ENCODE measurements at regions not wholly inside any gene's neighbourhood (a gene's known extent, or its start where the extent isn't known, plus 50 kb on each side); places are given as distances from the start of the nearest gene placed in this dataset.

- TF ChIP-seq, protein P1, sequence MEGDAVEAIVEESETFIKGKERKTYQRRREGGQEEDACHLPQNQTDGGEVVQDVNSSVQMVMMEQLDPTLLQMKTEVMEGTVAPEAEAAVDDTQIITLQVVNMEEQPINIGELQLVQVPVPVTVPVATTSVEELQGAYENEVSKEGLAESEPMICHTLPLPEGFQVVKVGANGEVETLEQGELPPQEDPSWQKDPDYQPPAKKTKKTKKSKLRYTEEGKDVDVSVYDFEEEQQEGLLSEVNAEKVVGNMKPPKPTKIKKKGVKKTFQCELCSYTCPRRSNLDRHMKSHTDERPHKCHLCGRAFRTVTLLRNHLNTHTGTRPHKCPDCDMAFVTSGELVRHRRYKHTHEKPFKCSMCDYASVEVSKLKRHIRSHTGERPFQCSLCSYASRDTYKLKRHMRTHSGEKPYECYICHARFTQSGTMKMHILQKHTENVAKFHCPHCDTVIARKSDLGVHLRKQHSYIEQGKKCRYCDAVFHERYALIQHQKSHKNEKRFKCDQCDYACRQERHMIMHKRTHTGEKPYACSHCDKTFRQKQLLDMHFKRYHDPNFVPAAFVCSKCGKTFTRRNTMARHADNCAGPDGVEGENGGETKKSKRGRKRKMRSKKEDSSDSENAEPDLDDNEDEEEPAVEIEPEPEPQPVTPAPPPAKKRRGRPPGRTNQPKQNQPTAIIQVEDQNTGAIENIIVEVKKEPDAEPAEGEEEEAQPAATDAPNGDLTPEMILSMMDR (IDR thresholded peaks at IDR 0.05) = no peak
- no peak for TF ChIP-seq POLR2A (IDR thresholded peaks at IDR 0.05)
Observed at GRCh38 chr15:62502451-62502850, 337.4 kb upstream of the C2CD4B start.

All from heart left ventricle (tissue), 13 donors.